Heart left ventricle (tissue), 13 donors: ENCODE measurements at regions not wholly inside any gene's neighbourhood (a gene's known extent, or its start where the extent isn't known, plus 50 kb on each side); places are given as distances from the start of the nearest gene placed in this dataset.

Experiments
- CTCF ChIP-seq, 12 donors: fragments of 200-600 bp; sonication (generic) in 4 of 12; IDR thresholded peaks; one replicate each; pipeline versions ENCODE4 v1.5.0 to v1.8.0; 2018 to 2022; ENCODE audit warnings: antibody characterized with exemption in 12 of 12, mild to moderate bottlenecking in 5 of 12
- POLR2A ChIP-seq, 2 donors: fragments of 450-650 bp; IDR thresholded peaks; one replicate each; pipeline ENCODE4 v1.6.1; 2017; ENCODE audit warnings: antibody characterized with exemption in 2 of 2, mild to moderate bottlenecking in 2 of 2, moderate library complexity in 2 of 2
- donor health status: ischemic (EF 13 %, LVEDD 7.1; RV severe dilation, severe dysfunction).
- donor health status: DM: no; HTN: yes; CAD: no.
- donor health status: DM: no; HTN: no; CAD: no.
- donor health status: ischemic (EF 25% LVEDD 6.9; RV normal size, moderate dysfunction).
- donor health status: ischemic (EF 25% LVEDD 5.7; RV mildly dilated, moderate dysfunction).
- donor health status: ischemic (EF 35%, LVEDD 5.7; RV mildly dilated, moderate dysfunction).
- donor health status: nonischemic (EF 11% LVEDD 7.7; RV severe dilation, severe dysfunction).
- donor health status: DM: yes; HTN: yes; CAD: no.
- donor health status: PGD.
- donor health status: ischemic (EF 29% LVEDD 5.4; RV normal size, mild dysfunction).
- donor health status: nonischemic (EF 23%, LVEDD 6.1; RV moderate dilation, normal function).

GRCh38 chr7:140261105-140261486 is 84.3 kb upstream of the KDM7A start:
- TF ChIP-seq CTCF (IDR thresholded peaks at IDR 0.05), result no peak
- no peak for TF ChIP-seq POLR2A (IDR thresholded peaks at IDR 0.05)
